Hematopoietic multipotent progenitor cell treated with erythropoietin and hydrocortisone succinate and interleukin-3 and kit ligand, for 8 days (in vitro differentiated cells): ENCODE measurements at regions not wholly inside any gene's neighbourhood (a gene's known extent, or its start where the extent isn't known, plus 50 kb on each side); places are given as distances from the start of the nearest gene placed in this dataset.
"Not testable (repeated sequence)": the region's sequence is repeated elsewhere in the genome, so short reads cannot be mapped to it uniquely, and the experiment has no call there.

Experiments
- DNase-seq: peaks from one replicate; pipeline ENCODE4 v3.0.0-alpha.2; 2015

DNA sequence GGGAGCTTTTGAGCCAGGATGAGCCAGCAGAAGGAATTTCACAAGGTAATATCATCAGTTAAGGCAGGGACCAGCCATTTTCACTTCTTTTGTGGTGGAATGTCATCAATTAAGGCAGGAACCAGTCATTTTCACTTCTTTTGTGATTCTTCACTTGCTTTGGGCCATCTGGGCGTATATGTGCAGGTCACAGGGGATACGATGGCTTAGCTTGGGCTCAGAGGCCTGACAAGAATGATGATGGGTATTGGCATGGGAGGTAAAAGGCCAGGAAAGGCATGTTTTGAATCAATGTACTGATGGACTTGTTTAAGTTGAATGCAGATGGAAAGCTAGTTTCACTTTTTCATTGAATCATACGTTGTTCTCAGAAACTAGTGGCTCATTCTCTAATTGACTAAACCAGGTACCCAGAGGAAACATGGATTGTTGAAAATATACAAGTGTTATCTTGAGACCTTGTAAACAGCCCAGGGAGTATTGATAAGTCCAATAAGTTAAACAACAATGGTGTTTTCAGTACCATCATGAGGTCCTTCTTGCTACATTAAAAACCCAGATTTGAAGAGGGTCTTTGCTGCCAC, 1672.5 kb upstream of the DDX18 start:
- DNase-seq: no peak

DNA sequence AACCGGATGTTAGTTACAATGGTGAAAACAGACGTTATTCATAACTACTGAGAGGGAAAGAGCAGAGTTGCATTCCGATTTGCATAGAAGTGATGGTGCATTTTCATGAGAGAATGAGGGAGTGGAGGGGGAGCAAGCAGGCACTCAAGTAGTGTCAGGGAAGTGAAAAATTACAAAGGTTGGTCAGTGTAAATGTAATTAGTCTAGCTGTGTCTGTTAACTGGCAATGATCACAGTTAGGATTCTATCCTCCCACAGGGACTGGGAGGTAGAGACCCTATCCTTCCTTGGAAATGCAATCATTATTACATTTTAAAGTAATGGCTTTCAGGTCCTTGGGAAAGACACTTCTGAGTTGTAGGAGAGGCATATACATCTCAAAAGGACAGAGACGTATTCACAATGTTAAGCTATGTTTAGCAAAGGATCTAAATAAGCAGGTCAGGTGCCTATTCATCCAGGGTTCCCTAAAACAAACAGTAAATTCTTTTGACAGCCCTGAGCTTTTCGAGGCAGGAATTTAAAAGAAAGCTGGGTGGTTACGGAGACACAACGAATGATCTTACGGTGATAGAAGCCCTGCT, 1671.8 kb upstream of the DDX18 start:
- no peak for DNase-seq

DNA sequence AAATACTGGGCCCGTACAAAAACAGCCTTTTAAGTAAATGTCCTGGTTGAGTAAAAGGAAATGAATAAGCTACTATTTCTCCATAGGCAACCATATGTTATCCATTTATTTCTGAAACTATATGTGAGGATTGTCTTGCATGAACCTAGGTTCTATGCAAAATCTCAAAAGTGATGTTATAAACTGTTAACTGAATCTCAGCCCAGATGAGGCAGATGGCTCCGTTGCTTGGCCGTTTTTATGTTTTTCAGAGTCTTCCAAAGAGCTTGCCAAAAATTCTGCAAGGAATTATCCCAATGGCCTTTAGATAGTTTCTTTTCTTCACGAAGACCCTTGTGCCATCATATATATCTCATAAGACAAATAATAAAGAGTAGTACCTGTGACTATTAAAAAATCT, 1669.5 kb upstream of the DDX18 start:
- DNase-seq: no peak

DNA sequence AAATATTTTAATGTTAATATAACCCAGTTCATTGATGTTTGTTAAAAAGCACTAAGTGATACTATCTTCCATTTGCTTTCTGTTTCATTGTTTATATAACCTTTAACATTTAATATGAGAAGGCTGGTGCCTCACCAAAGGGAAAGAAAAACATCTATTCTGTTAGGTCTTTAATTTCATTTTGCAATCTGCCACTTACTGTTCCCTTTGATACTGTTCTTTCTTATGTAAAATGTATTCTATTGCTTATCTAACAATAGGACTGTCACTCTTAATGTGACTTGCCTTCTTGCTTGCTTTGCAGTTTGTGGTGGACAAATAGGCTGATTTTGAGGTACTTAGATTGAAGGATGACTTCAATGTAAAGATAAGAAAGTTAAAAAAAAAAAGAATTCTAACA, 1666.1 kb upstream of the DDX18 start:
- DNase-seq: no peak

DNA sequence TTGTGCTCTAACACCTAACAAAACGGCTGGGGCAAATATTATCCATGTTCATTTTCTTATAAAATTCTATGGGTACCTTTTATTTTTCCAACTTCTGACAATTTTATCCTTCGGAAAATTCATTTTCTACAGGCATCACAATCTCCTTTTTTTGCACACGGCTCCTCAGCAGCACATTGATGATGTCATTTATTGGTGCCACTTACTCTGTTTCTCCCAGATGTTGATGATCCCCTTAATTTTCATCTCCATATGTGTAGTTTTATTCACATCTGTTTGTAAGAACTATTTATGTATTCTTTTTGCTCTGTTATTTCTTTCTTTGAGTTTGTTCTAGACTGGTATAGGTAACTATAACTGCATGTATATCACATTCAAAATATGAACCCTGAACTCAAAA, 1660.8 kb upstream of the DDX18 start:
- no peak for DNase-seq

DNA sequence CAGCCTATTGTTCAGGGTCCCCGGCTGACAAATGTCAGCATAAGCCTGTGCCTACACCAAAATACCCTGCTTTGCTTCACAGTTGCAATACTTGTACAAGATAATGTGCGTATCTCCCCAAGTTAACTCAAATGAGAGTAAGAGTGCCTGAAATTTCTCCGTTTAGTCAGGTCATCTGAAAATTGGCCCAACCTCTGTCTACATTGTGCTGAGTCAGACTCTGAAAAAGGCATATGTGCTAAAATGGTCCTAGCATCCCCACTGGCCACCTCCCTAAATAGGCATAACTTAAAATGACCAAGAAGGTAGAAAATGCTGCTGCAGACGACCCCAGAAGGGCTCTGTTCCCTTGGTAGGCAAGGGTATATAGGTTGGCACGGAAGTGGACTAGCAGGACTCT, 1653.8 kb upstream of the DDX18 start:
- no peak for DNase-seq

DNA sequence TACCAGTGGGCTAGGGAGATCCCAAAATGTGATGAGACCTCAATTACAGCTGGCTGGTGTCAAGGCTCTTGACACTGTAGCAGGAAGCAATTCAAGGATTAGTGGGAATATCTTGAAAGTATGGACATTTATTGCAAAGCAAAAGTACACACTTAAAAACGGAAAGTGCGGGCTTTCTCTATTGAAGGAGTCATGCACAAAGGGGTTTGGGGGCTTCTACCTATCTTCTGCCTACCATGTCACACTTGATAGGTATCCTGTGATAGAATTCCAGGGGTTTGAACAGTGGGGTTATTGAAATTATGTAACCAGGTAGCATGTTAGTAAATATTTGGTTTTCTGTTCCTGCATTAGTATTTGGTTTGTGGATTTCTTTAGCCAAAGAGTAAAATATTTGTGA, 1652.1 kb upstream of the DDX18 start:
- no peak for DNase-seq

DNA sequence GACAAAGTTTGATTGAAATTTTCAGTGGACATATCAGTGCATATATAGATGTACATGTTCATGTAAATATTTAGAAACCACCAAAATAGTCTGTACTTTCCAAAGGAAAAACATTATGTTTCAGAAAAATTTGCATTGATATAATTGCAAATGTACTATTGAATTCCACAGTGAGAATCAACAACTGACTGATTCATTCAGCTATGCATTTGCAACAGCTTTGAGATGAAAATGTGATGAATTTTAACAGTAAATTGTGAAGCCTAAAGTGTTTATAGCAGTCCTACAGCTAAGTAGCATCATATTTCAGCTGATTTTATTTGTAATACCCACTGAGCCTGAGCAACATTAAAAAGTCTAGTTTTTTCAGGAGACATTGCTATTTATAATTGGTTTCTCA, 1647.4 kb upstream of the DDX18 start:
- DNase-seq: no peak

DNA sequence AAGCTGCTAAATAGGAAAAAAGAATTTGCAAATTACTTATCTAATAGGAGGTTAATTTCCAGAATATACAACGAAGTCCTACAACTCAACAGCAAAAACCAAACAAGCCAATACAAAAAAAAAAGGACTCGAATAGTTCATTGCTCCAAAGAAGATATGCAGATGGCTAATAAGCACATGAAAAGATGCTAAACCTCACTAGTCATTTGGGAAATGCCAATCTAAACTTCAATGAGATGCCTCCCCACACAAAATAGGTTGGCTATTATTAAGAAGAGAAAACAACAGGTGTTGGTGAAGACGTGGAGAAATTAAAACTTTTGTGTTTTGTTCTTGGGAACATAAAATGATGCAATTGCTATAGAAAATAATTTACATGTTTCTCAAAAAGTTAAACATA, 1634.4 kb upstream of the DDX18 start:
- DNase-seq: no peak

DNA sequence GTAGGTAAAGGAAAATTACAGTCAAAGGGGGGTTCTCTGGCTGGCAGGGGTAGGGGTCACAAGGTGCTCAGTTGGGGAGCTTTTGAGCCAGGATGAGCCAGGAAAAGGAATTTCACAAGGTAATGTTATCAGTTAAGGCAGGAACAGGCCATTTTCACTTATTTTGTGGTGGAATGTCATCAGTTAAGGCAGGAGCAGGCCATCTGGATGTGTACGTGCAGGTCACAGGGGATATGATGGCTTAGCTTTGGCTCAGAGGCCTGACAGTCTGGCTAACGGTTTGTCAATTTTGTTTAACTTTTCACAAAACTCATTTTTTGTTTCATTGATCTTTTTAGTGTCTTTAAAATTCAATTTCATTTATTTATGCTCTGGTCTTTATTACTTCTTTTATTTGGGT, 1623.8 kb upstream of the DDX18 start:
- not testable (repeated sequence) for DNase-seq

DNA sequence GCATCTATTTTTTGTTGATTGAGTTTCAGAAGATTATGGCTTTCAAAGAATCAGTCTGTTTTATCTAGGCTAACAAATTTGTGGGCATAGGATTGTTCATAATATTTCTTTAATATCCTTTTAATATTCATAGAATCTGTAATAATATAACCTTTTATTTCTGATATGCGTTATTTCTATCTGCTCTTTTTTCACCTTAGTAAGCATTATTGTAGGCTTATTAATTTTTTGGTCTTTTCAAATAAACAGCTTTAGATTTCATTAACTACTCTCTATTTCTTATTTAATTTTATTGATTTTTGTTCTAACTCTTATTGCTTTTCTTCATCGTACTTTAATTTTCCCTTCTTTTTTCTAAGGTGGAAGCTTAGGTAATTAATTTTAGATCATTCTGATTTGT, 1614.4 kb upstream of the DDX18 start:
- DNase-seq: no peak

DNA sequence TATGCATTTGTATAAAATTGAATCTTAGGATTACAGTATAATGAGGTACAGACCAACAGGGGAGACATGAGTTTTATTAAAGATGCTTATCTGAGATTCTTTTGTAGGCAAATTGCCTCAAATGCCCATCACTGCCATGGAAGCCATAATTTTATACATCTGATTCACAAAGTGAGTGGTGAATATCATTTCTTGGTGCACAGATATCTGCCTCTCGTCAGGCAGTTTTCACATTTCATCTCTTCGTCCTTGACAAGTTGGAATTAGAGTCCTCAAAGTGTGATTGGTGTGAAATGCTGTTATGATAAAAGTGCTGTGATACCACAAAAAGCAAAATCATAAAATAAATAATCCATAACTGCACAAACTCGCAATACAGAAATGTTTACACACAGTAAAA, 1602.8 kb upstream of the DDX18 start:
- DNase-seq: no peak

DNA sequence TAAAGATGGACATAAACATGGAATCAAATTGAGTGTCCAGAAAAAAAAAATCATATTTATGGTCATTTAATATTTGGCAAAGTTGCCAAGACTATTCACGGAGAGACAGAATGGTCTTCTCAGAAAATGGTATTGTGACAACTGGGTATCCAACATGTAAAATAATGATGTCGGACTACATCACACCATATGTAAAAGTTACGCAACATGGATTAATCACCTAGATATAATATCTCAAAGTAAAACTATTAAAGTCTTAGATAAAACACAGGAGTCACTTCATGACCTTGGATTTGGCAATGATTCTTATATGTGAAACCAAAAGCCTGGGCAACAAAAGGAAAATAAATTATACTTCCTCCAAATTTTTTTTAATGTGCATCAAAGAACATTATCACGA, 1591.7 kb upstream of the DDX18 start:
- DNase-seq: no peak

DNA sequence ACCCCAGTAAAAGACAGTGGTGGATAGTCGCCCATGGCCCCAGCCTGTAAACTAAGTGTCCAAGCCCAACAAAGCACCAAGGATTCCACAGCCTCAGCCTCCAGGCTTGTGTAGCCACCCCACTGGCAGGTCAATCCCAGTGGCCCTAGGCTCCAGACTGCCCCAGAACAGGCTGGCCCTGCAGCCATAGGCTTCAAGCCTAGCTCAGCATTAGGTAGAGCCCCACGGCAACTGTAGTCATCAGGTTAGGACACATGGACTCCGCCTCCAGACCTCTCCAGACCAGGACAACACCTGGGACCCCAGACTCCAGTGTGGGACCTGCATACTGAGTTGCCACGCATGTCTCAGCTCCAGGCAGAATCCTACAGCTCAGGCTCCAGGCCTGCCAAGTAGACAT, 1590.6 kb upstream of the DDX18 start:
- DNase-seq: no peak

DNA sequence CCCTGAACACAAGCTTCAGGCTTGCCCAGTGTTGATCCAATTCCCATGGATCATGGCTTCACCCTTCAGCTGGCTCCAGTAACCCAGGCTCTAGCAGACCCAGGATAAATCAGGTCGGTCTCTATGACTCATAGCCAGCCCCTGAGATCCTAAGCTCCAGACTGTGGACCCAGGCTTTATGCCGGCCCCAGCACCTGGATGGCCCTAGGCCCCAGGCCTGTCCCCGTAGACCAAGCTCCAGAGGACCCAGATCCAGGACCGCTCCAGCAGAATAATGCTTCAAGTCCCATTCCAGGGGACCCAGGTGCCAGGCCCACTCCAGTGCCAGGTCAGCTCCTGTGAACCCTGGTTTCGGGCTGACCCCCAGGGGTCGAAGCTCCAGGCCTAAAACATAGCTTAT, 1589.9 kb upstream of the DDX18 start:
- DNase-seq: no peak

DNA sequence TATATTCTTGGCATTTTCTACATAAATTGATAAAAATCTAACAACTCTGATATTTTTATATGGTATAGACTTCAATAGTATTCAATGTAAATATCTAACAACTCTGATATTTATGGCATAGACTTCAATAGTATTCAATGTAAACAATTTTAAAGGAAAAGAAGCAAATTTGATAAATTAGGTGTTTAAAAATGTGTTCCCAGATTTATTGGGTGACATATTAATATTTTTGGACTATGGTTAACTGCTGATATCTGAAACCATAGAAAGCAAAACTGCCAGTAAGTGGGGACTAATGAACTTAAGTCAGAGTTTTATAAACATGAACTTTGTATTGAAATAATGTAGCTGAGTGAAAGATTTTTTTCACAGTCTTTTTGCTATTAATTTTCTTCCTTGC, 1576.0 kb upstream of the DDX18 start:
- no peak for DNase-seq

DNA sequence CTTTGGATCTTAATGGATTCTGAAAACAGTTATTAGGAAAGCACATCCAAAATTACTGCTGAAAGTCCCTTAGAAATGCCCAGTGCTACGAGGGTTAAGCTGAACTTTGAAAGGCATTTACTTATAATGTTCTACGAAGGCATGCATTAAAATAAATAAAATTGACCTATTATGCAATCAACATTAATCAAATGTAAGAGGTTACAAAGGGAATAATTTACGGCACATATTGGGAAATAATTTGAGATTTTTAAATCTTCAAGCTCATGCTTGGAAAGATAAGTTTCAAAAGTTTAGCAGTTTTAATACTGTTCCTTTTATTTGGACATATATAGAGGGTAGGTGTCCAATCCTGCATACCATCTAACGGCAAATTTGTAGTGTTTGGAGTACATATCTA, 1564.1 kb upstream of the DDX18 start:
- DNase-seq: no peak

DNA sequence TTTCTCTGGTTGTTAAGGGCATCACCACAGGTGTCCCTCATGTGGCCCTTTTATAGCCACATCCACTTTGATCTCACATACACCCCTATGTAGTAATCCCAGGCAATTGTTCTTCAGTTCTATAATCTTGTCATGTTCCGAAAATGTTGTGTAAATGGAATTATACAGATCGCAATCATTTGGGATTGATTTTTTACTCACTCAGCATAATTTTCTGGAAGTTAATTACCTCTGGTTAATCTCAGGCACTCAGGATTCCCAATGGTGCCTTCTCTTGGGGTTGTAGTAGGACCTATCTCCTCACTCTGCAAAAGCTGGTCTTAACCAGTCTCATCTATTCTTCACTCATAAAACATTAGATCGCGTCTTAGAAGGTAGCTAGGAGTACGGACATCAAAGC, 1549.6 kb upstream of the DDX18 start:
- no peak for DNase-seq

DNA sequence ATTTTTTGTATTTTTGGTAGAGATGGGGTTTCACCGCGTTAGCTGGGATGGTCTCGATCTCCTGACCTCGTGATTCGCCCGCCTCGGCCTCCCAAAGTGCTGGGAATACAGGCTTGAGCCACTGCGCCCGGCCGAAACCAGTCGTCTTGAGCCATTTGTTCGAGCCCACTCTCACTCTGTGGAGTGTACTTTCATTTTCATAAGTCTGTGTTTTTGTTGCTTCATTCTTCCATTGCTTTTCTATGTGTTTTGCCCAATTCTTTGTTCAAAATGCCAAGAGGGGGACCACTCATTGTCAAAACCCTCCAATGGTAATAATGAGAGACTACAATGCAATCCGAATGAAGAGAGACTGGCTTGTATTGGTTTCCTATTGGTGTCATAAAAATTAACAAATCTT, 1545.5 kb upstream of the DDX18 start:
- no peak for DNase-seq

DNA sequence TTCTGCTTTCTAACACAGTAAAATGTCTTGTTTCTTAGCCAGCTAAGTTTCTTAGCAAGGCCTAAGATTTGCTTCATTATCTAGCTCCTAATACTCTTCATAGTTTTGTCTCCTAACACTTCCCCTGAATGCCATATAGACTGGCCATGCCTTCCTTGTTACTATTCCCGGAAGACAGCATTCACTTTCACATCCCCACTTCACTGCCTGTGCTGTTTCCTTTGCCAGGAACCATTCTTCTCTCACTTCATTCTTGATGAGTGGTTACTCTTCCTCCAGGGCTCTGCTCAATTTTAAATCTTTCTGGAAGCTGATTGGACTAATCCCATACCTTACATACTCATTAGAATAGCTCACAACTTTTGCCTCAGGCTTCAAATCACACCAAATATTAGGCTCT, 1510.2 kb upstream of the DDX18 start:
- DNase-seq: no peak

DNA sequence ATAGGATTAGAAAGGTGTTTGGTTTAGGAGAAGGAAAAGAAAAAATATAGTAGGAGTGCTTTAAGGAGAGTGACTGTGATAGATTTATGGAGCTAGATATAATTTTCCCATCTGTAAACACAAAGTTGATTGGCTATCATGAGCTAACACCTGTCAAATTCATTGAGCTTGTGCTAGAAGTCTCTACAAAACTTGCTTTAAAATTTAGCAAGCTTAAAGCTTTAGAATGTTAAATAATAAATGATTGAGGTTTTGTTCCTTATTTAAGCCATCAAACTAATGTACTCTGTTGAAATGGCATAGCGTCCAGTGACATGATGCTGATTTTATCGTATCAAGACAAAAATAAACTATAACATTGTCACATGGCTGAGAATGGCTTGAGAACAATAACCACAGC, 1497.4 kb upstream of the DDX18 start:
- DNase-seq: no peak

DNA sequence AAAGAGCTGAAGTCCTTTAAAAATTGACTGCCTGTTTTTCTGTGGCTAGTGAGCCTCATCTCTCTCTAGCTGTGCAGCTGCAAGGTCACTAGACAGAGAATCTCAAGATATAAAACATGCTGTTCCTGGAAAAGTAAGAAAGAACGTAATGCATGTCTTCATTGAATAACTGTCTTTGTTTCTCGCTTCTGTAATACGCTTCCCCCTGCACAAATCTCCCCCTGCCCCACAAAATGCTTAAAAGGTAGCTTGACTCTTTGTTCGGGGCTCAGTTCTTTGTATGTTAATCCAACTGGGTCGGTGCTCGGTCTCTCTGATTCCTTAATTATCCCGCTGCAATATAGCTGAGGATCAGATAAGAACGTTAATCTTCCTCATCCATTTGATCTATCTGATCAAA, 1495.9 kb upstream of the DDX18 start:
- DNase-seq: not testable (repeated sequence)

DNA sequence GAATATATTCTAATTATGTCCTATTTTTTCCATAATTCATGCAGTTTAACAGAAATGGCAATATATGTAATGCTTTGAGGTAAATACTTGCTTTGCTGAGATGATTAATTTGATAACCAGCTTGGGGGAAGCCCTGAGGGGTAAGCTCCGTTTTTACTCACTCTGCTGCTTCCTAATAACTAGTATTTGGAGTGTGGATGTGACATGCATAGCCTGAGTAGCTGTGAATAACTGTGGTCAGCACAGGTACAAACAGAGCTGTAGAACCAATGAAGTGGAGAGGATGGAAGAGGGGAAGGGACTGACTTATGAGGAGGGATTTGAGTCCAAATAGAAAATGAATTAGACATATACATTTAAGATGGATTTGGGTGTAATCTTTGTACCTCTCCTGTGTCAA, 1495.5 kb upstream of the DDX18 start:
- DNase-seq: no peak

DNA sequence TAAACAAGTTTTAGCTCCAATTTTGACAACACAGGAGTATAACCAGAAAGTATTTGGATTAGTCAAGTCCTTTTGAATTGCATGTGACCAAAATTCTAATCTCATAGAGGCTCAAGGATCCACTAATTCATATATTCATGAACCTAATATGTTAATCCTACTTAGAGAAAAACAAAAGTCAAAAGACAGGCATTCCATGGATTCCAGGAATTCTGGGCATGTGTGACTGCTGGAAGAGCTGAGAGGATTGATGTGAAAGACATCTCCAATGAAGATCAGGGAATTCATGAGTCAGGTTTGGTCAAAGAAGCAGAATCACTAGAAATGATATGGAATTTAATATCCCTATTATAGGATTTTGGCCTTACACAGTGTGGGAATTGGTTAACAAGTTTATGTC, 1494.6 kb upstream of the DDX18 start:
- no peak for DNase-seq

DNA sequence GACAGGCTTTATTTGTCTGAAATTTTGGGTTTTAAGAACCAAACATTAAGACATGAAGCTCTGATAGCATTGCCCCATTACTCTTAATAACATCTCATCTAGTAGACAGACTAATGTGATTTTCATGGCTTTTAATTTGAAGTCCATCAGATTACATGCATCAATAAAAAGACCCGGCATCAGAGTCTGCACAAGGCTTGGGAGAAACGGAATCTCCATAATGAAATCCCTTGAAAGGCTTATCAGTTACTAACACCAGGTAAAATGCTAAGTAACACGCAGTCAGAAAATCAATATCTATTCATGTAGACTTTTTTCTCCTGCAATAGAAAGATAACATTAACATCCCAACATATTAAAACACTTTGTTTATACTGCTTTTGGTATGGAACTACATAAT, 1485.2 kb upstream of the DDX18 start:
- no peak for DNase-seq

DNA sequence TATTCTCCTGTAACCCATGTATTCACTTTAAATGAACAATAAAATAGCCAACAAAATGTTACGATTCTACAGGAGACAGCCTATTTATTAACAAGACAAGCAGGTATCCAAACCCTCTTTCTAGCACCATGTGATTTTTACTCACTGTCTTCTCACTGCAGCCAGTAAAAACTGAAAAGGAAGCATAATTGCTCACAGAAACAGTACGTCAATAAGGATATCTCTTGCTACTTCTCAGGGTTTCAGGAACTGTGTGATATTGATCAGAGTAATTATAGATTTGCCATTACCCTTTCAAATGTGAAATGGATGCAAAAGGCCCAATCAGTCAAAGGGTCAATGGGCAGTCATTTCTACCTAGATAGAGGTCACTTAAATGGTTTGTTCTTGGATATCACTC, 1473.8 kb upstream of the DDX18 start:
- no peak for DNase-seq
